Bone marrow (tissue), 2 donors: ENCODE measurements at regions not wholly inside any gene's neighbourhood (a gene's known extent, or its start where the extent isn't known, plus 50 kb on each side); places are given as distances from the start of the nearest gene placed in this dataset.
"Not testable (repeated sequence)": the region's sequence is repeated elsewhere in the genome, so short reads cannot be mapped to it uniquely, and the experiment has no call there.

ENCODE experiments used
- DNase-seq, 2 donors: peaks; one replicate each; lab custom pipeline; 2025; lab: John Stamatoyannopoulos, UW

DNA sequence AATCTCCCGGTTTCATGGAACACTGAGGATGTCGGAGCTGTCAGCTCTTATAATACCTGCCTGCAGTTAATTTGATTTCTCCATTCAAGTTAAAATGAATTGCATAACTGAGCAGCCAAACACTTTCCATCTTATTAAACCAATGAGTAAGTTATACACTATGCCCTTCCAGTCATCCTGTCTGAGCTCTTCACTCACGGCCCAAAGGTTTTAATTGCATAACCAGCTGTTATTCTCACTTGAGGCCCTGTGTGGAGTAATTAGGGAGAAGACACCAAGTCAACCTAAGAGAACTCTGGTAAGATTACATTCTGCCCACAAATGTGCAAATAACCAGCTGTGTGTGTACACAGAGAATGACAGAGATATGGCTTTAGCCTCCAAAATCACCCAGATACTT is 303.5 kb downstream of the TBC1D4 start:
- DNase-seq = no peak

- no peak for DNase-seq
Measured at GRCh38 chr13:75175575-75175974, 306.4 kb downstream of the TBC1D4 start.

- DNase-seq = not testable (repeated sequence)
Measured at GRCh38 chr13:75175097-75175496, 306.9 kb downstream of the TBC1D4 start.

GRCh38 chr13:75174481-75174880 is 307.5 kb downstream of the TBC1D4 start:
- no peak for DNase-seq

GRCh38 chr13:75173457-75174356 is 308.3 kb downstream of the TBC1D4 start:
- no peak for DNase-seq

- DNase-seq = no peak
Measured at GRCh38 chr13:75170311-75170710, 311.7 kb downstream of the TBC1D4 start.

DNA sequence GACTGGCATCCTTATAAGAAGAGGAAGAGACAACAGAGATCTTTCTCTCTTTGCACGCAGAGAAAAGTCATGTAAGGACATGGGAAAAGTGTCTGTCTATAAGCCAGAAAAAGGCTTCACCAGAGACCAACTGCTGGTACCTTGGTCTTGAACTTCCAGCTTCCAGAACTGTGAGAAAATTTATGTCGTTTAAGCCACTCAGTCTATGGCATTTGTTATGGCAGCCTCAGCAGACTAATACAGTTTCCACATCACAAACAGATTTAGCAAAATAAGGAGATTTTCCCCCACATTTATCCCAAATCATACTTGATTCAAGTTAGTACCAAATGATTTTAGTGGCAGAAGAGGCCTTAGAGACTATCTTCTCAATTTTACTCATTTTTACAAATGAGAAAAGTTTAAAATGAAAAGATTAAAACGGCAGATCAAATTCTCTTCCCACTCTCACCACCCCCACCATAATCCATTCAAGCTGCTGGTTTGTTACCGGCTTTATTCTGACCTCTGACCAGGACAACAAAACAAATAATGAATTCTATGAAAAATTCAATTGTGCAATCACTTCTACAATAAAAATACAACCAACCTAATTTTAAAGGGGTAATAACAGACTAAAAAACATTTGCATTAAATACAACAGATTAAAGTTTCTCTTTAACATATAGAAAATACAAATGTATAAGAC is 316.3 kb downstream of the TBC1D4 start:
- no peak for DNase-seq

DNA sequence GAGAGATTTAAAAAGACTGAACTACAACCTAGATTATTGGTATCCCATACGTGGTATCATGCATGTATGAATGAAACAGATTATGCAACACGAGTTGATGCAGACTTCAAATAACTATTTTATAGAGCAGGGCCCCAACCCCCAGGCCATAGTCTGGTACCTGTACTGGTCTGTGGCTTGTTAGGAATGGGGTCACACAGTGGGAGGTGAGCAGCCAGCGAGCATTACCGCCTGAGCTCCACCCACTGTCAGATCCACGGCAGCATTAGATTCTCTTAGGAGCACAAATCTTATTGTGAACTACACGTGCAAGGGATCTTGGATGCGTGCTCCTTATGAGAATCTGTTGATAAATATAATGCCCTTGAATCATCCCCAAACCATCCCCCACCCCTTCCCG is 320.2 kb downstream of the TBC1D4 start:
- DNase-seq = no peak

- DNase-seq = no peak
Measured at GRCh38 chr13:75160984-75161383, 321.0 kb downstream of the TBC1D4 start.

- no peak for DNase-seq
Measured at GRCh38 chr13:75154331-75154730, 327.6 kb downstream of the TBC1D4 start.

GRCh38 chr13:75153834-75154233 is 328.1 kb downstream of the TBC1D4 start:
- no peak for DNase-seq

DNA sequence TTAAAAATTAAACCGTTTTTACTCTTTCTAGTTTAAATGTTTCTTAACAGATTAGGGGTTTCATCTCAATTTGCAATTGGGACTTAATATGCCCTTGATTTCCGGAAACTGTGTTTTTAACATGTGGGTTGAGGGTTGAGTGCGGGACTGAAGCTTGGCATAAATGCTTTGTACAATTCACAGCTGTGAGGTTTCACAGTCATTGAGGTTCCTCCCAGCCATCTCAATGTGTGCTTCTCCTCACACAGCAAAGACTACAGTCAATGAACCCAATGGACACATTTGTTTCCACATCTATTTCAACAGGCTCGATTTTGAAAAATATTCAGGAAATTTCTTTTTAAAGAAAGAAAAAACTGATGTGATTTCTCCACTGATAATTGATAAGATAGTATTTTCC is 328.6 kb downstream of the TBC1D4 start:
- DNase-seq = no peak

DNA sequence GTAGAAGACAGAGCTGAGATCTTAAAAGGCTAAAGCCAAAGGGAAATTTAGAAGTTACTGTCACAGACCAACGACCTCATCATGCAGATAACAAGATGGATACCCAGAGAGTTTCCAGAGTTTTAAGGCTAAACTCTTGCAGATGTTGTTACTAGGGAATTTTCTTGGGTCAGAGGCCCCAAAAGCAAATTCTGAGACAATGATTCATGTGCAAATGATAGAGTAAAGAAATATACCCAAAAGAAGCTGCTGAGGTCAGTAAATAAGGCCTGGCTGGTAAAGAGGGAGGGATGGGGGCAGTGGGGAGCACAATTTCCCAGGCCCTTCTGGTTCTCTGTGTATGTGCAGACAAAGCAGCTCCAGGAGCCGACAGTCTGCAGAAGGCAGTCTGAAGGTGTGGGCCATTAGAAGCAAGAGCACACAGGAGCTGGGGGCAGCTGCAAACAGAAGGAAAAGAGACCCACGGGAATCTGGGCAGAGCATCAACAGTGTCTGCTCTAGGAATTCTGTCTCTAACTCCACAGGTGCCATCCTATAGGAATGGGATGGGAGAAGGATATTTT is 330.8 kb downstream of the TBC1D4 start:
- no peak for DNase-seq

- no peak for DNase-seq
Measured at GRCh38 chr13:75149776-75150175, 332.2 kb downstream of the TBC1D4 start.

DNA sequence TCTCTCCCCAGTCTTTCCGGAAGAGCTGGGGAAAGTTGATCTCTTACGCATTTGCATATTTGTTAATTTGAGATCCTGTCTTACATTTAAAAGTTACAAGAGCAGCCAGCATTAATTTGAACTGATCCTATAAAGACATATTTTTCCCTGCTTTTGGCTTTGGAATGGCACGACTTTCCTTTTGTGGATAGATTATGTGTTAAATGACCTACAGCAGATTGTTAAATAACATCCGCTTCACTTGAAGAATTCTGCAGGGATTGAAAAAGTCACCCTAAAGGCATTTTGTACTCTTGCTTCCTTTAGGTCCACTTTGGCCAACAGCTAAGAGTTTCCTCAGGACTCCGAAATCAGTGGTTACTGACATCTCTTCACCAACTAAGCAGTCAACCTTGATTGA is 334.0 kb downstream of the TBC1D4 start:
- DNase-seq = no peak

DNA sequence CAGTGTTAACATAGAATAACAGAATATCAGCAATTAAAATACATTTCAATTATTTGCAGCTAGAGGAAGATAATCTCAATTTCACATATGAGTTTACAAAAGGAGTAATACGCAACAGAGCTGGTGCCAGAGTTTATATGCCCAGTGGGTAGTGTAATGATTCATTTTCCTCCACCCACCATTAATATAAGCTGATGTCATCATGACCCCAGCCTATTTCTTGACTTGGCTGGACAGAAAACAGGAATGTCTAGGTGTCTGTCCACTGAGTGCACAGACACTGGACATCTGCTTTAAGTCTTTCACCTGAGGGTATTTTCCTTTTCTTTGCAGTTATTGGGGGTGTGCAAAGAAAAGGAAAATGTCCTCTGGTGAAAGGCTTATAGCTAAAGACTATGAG is 335.5 kb downstream of the TBC1D4 start:
- no peak for DNase-seq

- no peak for DNase-seq
Measured at GRCh38 chr13:75145927-75146326, 336.0 kb downstream of the TBC1D4 start.

DNA sequence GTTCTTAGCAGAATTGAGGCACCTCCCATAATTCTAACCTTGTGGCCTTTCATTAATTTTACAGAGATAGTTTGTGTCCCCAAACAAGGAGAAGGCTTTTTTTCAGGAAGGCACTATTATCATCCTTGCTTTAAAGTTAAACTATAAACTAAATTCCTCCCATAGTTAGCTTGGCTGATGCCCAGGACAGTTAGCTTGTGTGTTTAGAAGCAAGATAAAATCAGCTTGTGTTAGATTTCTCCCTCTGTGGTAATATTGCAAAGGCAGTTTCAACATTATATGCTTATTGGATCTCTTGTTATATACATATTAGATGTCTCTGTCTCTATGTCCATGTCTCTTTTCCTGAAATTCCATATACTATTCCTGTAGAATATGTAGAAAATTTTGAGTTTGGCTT is 342.7 kb downstream of the TBC1D4 start:
- no peak for DNase-seq

GRCh38 chr13:75137911-75138571 is 343.9 kb downstream of the TBC1D4 start:
- no peak for DNase-seq

DNA sequence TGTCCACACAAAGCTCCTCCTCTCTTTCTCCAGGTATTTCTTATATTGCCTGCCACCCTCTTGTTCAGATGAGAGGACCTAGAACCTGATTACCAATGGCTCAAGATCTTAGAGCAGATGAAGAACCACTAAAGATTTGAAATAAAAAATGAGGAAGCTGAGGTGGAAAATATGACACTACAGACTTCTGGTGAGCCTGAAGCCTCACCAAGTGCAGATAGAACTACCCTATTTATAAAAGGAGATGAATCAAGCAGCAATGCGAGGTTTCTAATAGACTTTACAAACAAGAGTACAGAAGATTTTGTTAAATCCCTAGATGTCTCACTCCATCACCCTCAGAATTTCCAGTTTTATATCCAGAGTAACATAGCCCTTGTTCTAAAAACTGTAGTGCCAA is 345.8 kb downstream of the TBC1D4 start:
- DNase-seq = no peak

GRCh38 chr13:75135325-75135825 is 346.6 kb downstream of the TBC1D4 start:
- DNase-seq = no peak
